Neural crest cell (in vitro differentiated cells): ENCODE measurements at regions not wholly inside any gene's neighbourhood (a gene's known extent, or its start where the extent isn't known, plus 50 kb on each side); places are given as distances from the start of the nearest gene placed in this dataset.
A peak's percentile ranks its signal among the peaks of the same experiment; 100 is the strongest.

ENCODE experiments used
- DNase-seq: peaks from one replicate; pipeline ENCODE4 v3.0.0; 2021; ENCODE audit warnings: low read depth, mixed read lengths, low spot score
- H3K27ac Mint-ChIP-seq: one replicate; pipeline ENCODE4 v1.8.0; 2021; ENCODE audit warnings: mild to moderate bottlenecking, mixed read lengths; ENCODE audit not compliant: unreplicated experiment
- H3K27me3 Mint-ChIP-seq: 2 replicates; pipeline ENCODE4 v1.8.0; 2021; ENCODE audit warnings: low read depth, mild to moderate bottlenecking, mixed read lengths
- H3K36me3 Mint-ChIP-seq: 2 replicates; pipeline ENCODE4 v1.8.0; 2021; ENCODE audit warnings: low read depth, mild to moderate bottlenecking, mixed read lengths
- H3K4me1 Mint-ChIP-seq: 2 replicates; pipeline ENCODE4 v1.8.0; 2021; ENCODE audit warnings: mixed read lengths
- H3K4me3 Mint-ChIP-seq: one replicate; pipeline ENCODE4 v1.8.0; 2021; ENCODE audit warnings: mild to moderate bottlenecking, mixed read lengths
- H3K9me3 Mint-ChIP-seq: 2 replicates; pipeline ENCODE4 v1.8.0; 2021; ENCODE audit warnings: mixed read lengths
- CTCF ChIP-seq: fragments of 200-600 bp; sonication (generic); conservative IDR thresholded peaks from 2 replicates; pipeline ENCODE4 v1.5.0; 2021; ENCODE audit warnings: antibody characterized with exemption, mild to moderate bottlenecking

DNA sequence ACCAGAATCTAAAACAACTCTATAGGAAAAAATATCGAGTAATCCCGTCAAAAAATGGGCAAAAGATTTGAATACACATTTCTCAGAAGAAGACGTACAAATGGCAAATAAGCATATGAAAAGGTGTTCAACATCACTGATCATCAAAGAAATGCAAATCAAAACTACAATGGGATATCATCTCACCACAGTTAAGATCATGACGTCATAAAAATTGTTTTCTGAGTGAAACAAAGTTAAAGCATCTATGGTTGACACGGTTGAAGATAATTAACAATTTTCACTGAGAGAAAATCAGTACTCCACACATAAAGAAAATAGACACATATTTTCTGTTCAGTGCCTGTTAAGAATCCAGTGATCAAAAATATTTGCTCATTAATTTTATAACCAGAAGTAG lies 1010.8 kb upstream of the ADGRL3 start:
- Mint-ChIP-seq H3K9me3 (peaks cover 14% of the 10 kb centered on the region), H3K4me3 (no peak overlapping the region), H3K36me3 (peaks cover 12% of the 10 kb centered on the region), H3K27me3 (no peaks in the 10 kb centered on the region), H3K4me1 (no peaks in the 10 kb centered on the region), H3K27ac (no peak overlapping the region)
- no peak for DNase-seq
- no peak for TF ChIP-seq CTCF

DNA sequence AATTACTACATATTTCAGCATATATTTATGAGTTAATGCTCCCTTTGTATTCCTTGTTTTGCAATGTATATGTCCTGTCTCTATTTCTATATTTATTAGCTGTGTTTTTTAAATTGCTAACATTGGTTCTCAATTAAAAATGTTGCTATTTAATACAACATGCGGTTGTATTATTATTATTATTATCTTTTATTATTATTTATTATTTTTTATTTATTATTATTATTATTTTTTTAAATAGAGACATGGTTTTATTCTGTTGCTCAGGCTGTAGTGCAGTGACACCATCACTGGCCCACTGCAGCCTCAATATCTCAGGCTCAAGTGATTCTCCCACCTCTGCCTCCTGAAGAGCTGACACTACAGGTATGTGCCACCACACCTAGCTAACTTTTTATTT lies 1005.9 kb upstream of the ADGRL3 start:
- DNase-seq = no peak
- no peaks in the 10 kb centered on the region for H3K27me3 Mint-ChIP-seq
- H3K4me1 Mint-ChIP-seq = no peaks in the 10 kb centered on the region
- TF ChIP-seq CTCF = no peak
- H3K27ac Mint-ChIP-seq = no peak overlapping the region
- H3K4me3 Mint-ChIP-seq = no peak overlapping the region
- peaks cover 12% of the 10 kb centered on the region for H3K36me3 Mint-ChIP-seq
- peaks cover 14% of the 10 kb centered on the region for H3K9me3 Mint-ChIP-seq

DNA sequence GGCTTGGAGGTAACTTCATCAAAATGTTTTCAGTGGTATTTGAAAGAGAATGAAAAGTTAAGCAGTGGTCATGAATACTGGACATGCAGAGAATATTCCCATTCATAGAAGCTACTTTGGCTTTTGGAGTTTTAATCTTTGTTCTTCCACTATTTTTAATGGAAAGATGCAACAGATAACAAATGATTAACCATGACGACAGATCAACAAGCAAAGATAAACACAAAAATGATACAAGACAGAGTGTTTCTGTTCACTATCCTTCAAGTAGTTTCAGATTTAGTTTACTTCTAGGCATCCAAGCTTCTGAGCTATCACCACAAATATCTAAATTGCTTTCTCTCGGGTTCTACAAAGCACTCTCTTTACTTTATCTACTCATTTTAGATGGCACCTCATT lies 1004.9 kb upstream of the ADGRL3 start:
- peaks cover 9% of the 10 kb centered on the region for H3K36me3 Mint-ChIP-seq
- DNase-seq = no peak
- H3K27me3 Mint-ChIP-seq = no peaks in the 10 kb centered on the region
- peaks cover 10% of the 10 kb centered on the region for H3K9me3 Mint-ChIP-seq
- no peak overlapping the region for H3K27ac Mint-ChIP-seq
- no peak overlapping the region for H3K4me3 Mint-ChIP-seq
- TF ChIP-seq CTCF = no peak
- no peaks in the 10 kb centered on the region for H3K4me1 Mint-ChIP-seq

GRCh38 chr4:60201052-60201673 lies 999.0 kb upstream of the ADGRL3 start:
- H3K27me3 Mint-ChIP-seq = no peaks in the 10 kb centered on the region
- H3K27ac Mint-ChIP-seq = no peak overlapping the region
- H3K4me1 Mint-ChIP-seq = no peaks in the 10 kb centered on the region
- DNase-seq = peak; percentile 74
- H3K36me3 Mint-ChIP-seq = no peaks in the 10 kb centered on the region
- no peak overlapping the region for H3K4me3 Mint-ChIP-seq
- TF ChIP-seq CTCF = peak; percentile 96
- H3K9me3 Mint-ChIP-seq = no peaks in the 10 kb centered on the region

- TF ChIP-seq CTCF = no peak
- no peak for DNase-seq
- H3K27me3 Mint-ChIP-seq = no peaks in the 10 kb centered on the region
- H3K4me3 Mint-ChIP-seq = no peak overlapping the region
- peaks cover 6% of the 10 kb centered on the region for H3K9me3 Mint-ChIP-seq
- no peaks in the 10 kb centered on the region for H3K4me1 Mint-ChIP-seq
- no peak overlapping the region for H3K27ac Mint-ChIP-seq
- H3K36me3 Mint-ChIP-seq = no peaks in the 10 kb centered on the region
Observed at GRCh38 chr4:60209588-60209987, 990.5 kb upstream of the ADGRL3 start.
